Dermis microvascular lymphatic vessel endothelial cell (primary cell): ENCODE measurements at regions not wholly inside any gene's neighbourhood (a gene's known extent, or its start where the extent isn't known, plus 50 kb on each side); places are given as distances from the start of the nearest gene placed in this dataset.

Source experiments
- DNase-seq, 2 donors: peaks; one replicate each; pipeline versions ENCODE4 v3.0.0 to v3.0.0-alpha.2; 2010; ENCODE audit warnings: low read depth in 2 of 2

DNA sequence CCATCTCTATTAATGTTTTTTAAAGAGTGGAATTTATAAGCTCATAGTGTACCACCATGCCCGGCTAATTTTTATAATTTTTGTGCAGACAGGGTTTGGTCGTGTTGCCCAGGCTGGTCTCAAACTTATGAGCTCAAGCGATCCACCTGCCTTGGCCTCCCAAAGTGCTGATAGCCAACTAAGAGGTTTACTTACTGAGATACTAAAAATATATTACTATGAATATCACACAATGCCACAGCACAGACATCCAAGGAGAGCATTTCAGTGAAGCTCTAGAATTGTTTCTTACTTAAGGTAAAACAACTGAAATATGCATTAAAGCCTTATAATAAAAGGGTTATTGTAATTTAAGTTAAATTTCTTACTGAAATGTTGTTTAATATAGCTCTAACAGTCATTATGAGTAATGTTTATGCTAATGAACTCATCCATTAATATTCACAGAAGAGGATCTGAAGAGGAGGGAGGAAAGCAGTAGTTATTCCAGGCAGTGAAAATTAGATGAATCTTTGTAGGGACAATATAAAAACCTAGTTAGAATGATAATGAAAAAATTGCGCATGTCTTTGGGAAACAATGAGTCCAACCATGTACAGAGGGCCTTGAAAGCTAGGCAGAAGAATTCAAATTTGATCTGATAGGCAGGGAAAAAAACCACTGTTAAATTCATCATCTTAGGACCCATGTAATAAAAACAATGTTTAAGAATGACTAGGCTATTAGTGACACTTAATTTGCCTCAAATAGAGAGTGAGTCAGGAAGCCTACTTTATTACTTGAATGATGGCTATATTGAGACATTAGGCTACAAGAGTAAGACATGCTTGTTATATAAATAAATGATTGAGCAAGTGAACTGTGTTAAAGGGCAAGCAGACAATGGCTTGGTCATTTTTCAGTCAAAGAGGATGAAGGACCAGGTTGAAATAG lies 99.2 kb downstream of the SLC41A2 start:
- no peak for DNase-seq

DNA sequence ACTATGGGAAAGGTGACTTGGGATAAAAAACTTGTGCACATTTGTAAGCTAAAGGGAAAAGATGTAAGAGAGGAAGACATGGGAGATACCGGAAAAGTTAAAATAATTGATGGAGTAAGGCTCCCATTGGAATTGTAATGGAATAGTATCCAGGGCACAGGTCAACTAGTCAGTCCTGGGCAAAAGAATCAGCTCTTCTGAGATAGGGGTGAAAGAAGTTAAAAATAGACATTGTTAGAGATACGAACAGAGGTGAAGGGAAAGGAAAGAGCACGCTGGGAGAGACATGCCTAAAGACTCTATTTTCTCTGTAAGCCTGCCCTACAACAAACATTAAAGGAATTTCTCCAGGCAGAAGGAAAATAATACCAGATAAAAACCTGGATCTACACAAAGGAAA lies 101.6 kb downstream of the SLC41A2 start:
- no peak for DNase-seq

DNA sequence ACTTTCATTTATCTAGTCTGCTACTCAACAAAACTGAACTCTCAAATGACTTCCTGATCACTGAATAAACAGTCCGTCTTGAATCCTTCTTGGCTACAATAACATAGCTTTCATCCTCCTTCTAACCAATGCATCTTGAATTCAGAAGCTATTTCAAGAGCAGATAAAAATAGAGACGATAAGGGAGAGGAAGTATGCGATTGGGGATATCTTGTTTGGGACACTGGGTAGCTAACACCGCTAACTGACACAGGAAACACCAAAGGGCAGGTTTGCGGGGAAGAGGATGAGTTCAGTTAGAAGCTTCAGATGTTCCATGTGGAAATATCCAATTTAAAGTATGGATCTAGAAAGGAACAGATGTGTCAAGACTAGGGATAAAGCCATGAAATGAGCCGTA lies 102.5 kb downstream of the SLC41A2 start:
- DNase-seq, result no peak

DNA sequence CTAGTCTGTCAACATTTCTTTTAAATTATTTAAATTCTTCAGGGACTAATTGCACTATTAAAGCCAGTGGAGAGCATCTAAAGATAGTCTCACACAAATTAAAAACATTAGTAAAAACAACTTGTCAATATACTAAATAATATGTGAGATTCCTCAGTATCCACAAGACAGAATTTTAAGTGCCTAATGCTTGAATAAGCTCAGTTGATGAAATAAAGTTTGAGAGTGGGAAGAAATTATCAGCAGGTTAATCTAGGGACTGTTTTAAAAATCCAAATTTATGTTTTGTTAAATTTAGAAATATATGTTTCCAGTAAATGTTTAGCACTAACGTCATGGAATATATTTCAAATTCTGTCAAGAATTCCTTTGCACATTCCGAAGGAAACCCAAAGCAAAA lies 105.2 kb downstream of the SLC41A2 start:
- DNase-seq, result no peak

DNA sequence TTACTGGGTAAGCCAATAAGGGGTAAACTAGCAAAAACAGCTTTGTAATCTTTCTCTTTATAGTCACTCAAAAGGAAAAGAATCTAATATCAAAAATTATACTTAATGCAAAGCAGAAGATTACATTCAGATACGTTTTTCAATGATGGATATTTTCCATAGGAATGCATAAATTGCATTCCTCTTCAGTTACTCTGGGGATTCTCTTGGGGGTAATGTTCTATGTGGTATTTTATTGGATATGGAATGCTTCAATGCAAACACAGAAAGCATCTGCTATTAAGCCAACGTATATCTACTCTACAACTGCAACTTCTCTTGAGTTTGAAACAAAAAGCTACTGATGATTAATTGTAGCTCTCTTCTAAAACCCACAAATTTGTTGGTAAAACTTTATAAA lies 106.0 kb downstream of the SLC41A2 start:
- DNase-seq, result no peak

DNA sequence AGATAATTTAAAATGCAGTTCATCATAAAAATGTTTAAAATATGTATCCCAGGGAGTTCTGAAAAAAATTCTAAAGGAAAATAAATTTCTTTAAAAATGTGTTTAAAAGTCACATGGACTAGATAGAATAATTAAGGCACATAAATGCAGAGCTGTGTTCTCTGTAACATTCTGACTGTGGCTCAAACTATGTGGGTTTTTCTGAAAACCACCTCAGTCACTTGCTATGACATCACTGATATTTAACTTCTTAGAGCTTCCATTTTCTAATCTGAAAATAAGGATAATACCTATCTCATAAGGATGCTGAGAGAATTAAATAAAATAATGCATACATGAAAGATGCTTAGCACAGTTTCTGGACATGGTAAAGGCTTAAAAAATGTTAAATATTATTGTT lies 107.3 kb downstream of the SLC41A2 start:
- no peak for DNase-seq

DNA sequence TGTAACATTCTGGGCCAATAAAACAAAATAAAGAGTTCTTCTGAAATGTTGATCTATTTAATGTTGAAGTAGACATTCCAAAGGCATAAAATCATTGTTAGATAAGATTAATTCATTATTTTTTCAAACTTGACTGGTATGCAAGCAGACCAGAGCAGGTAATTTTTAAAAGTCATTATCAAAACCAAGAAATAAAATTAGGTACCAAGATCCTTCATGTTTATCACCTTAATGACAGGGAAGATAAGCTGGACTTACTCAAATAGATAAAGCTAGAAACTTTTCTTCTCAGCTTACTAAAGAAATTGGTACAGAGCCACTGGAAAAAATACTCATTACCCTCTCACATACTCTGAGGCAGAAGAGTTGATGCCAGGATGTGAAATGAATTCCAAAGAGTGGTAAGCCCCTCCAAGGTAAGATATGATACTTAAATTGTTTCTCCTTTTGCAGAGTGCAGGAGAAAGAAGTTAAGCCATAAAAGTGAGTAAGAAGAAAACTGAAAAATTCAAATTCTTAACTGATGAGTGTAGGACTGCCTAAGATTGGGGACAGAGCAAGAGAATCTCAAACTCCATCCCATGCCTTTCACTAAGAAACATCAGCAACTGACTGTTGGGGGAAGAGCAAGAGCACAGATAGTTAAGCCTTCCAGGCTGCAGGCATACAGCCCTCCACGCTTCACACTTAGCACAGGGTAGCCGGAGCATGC lies 111.9 kb downstream of the SLC41A2 start:
- no peak for DNase-seq

DNA sequence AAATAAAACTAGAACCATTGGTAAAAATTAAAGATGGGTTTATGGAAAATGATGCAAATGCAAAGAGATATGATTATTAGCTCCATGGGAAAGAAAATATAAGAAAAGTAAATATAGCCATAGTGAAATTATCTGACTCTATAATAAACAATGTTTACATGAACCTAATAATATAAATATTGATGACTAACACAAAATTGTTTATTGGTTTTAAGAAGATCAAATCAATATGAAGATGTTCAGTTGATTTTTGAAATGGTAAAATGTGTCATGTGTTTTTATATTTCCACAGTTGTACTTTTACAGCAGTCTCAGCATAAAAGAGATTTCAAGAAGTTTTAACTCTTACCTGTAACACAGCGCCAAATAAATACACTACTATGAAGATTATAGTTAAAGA lies 114.0 kb downstream of the SLC41A2 start:
- no peak for DNase-seq

DNA sequence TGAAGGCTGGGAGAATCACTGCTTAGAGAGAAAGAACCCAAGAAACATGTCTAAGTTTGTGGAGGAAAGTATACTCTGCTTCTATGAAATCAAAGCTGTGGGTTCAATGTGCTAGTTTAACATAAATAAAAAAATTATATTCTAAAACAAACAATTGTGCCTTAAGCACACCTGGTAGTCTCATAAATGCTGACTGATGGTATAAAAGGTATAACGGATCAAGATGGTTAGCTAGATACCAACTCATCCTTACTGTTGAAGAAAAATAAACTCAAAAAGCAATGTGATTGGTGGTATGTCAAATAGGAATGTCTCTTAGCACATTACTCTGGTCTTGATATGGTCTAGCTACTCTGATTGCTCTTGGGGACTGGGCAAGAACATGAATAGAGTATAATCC lies 117.8 kb downstream of the SLC41A2 start:
- no peak for DNase-seq

DNA sequence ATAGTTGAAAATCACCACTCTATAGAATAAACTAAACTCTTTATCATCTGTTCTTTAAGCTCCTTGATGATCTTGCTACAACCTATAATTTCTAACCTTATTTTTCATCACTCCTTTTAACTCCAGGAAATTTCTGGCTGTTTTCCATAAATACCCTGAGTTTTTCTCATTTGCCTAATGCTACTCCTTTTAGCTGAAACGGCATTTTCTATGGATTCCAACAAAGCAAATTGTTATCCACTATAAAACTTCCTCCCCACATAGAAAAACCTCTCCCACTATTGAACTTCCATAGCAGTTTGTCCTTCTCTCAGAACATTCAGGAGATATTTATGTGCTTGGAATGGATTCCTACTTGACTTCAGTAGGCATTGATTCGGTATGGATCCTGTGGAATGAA lies 122.8 kb downstream of the SLC41A2 start:
- DNase-seq, result no peak

DNA sequence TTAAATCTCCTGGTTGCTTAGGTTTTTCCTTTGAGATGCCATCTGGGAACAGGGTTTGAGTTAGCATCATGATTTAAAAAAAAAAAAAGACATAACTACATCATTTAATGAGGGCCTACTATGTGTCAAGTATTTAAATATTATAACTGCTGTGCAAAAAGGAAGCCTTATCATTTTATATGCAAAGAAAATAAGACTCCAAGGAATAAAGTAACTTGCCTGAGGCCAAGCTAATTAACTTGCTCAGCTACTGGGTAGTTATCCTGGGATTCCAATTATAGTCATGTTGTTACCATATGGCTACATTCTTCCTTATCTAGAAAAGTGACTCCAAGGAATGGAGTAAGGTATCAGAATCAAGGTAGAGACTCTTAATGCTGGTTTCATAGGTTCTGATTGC lies 123.5 kb downstream of the SLC41A2 start:
- no peak for DNase-seq

DNA sequence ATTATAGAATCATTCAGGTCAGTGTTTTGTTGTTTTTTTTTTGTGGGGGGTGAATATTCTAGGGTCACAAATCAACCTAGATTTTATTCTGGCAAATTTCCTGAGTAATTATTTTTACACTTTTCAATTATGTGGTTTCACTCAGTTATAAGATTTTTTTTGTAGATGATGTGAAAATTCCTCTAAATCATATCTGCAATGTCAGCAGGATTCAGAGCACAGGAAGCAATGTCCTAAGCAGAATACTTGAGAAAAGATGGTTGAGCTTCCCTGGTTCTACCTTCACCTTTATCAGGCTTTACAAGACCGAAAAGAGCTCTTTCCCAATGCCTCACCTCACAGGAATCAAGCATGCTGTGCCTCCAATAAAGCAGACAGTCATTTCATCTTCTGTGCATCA lies 124.3 kb downstream of the SLC41A2 start:
- DNase-seq, result no peak

DNA sequence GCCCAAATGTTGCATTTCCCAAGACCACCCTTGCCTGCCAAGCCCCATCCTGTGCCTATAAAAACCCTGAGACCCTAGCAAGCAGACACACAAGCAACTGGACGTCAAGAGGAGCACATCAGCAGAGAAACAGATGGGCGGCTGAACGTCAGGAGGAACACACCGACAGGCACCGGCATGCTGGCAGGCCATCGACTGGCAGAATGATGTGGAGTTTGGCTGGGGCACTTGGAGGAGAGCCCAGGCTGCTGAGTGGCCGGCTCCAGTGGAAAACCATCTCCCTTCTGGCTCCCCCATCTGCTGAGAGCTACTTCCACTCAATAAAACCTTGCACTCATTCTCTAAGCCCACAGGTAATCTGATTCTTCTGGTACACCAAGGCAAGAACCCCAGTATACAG lies 130.1 kb downstream of the SLC41A2 start:
- DNase-seq, result no peak

DNA sequence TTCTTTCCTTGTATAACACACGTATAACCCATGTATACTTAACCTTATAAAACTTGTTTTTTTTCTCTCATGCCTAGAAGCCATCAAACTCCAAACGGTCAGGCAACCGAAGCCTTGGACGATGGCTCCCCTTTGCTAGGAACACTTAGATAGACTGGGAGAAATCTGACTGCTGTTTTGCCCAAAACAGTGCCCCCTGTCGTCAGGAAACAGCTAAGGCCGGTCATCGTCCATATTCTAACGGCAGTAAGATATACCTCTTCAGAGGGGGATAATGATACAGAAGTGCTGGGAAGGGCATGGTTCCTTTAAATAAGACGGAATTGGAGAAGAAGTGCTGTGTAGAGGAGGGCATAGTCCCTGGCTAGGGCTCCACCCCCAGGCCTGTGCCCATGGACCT lies 130.5 kb downstream of the SLC41A2 start:
- DNase-seq, result peak; percentile 1 to 19

DNA sequence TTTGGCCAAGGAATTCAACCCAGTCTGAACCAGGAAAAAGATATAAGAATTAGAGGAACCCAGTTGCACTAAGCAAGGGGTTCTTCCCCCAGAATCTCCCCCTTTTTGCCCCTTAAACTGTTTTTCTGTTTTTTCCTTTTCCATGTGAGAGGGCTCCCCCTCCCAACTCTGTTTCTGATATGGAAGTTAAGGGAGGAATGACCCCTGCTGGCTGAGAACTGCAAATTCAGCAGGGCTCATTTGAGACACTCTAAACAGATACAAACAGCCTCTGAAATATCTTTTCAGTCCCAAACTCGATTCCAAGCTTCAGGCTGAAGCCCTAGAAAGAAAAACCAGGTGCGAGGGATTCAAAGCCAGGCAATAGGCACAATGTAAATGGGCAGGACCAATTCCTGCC lies 132.7 kb downstream of the SLC41A2 start:
- peak in 1 of 2 donors; percentile 12 for DNase-seq

DNA sequence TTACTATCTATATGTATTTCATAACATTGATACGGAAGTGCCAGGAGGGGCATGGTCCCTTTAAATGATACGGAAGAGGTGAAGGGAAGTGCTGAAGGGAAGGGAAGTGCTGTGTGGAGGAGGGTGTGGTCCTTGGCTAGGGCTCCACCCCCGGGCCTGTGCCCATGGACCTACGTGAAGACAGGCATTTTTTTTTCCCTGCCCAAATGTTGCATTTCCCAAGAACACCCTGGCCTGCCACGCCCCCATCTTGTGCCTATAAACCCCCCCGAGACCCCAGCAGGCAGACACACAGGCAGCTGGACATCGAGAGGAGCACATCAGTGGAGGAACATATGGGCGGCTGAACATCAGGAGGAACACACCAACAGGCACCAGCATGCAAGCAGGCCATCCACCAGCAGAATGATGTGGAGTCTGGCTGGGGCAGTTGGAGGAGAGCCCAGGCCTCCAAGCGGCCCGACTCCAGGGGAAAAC lies 134.1 kb downstream of the SLC41A2 start:
- no peak for DNase-seq

DNA sequence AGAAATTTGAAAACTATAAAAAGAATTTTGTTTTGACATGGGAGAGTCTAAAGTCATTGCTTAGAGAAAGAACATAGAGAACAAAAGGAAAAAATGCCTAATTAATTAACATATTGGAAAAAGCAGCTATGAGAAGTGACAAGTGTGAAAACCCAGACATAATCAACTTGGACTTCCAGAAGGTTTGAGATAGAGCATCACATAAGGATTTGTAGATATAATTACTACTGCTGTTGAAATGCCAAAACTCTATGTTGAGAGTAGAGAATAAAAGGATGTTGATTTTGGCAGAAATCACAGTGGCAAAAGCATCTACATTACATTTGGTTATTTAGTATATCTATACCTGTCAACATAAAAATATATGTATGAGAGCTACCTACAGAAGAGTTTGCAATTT lies 135.1 kb downstream of the SLC41A2 start:
- peak in 1 of 2 donors; percentile 2 for DNase-seq

DNA sequence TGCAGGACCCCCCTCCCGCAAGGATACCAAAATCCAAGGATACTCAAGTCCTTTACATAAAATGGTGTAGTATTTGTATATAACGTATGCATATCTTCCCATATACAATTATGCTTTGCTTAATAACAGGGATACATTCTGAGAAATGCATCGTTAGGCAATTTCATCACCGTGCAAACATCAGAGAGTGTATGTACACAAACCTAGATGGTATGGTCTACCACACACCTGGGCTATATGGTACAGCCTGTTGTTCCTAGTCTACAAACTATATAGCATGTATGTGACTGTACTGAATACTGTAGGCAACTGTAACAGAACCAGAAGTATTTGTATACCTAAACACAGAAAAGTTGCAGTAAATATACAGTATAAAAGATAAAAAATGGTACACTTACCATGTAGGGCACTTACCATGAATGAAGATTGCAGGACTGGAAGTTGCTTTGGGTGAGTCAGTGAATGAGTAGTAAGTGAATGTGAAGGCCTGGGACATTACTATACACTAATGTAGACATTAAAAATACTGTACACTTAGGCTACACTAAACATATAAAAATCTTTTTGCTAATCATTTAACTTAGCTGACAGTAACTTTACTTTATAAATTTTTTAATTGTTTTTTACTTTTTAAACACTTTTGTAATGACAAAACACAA lies 141.1 kb downstream of the SLC41A2 start:
- no peak for DNase-seq

DNA sequence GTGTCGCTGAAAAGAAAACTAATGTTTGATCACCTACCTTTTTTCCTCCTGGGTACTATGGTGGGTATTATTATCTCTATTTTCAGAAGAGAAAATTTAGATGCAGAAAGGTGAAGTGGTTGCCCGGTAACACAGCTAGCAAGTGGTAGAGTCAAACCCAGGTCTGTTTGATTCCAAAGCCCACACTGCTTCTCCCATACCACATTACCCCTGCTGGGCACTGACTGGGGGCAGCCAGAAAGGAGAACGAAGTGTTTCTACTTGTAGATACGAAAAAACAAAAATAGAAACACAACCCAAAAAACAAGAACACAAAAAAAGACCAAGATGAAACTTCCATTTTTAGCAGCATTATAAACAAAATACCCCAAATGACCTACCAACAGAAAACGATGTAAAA lies 142.2 kb downstream of the SLC41A2 start:
- no peak for DNase-seq

DNA sequence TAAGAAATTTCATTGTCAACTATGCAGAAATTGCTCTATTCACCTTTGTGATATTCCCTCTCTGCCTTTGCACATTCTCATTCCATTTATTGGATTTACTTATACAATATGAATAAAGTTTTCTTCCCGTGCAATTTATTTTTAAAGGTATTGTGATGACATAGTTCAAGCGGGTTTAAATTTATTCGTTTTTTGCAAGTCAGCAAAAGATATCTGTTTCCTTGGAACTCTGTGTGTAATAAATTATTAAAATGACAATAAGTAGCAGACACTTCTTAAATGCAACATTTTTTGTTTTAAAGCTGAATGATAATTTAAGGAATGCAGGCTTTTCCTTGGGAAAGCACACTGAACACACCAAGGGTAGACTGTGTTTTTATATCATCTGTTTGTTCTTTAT lies 143.1 kb downstream of the SLC41A2 start:
- DNase-seq, result no peak
